ENCODE measurements at regions not wholly inside any gene's neighbourhood (a gene's known extent, or its start where the extent isn't known, plus 50 kb on each side); places are given as distances from the start of the nearest gene placed in this dataset.
"Not testable (repeated sequence)": the region's sequence is repeated elsewhere in the genome, so short reads cannot be mapped to it uniquely, and the experiment has no call there.

- no peak overlapping the region for H3K4me3 Mint-ChIP-seq
- Histone ChIP-seq H3K9me3 (ENCODE audit: control insufficient read depth, insufficient read depth, low read length) (peaks cover 3% of the 10 kb centered on the region), H3K36me3 (ENCODE audit: control insufficient read depth, insufficient read depth, low read length) (no peaks in the 10 kb centered on the region), H3K27ac (ENCODE audit: low read length) (no peak overlapping the region), H3K4me1 (ENCODE audit: control insufficient read depth, insufficient read depth, low read length) (no peaks in the 10 kb centered on the region), H3K4me3 (ENCODE audit: low read length) (no peak overlapping the region), H3K27me3 (ENCODE audit: control insufficient read depth, insufficient read depth, low read length) (no peaks in the 10 kb centered on the region)
- DNase-seq (no peak), ATAC-seq (no peak)
- intact Hi-C loops (cut with micrococcal nuclease) = no loop called here
- H3K9me3 Mint-ChIP-seq = peaks cover 2 to 10% of the 10 kb centered on the region in 2 donors
- WGBS (ENCODE audit: insufficient coverage) = 24% methylated on average over 2 of the region's 2 CpGs
- H3K27ac Mint-ChIP-seq = no peak overlapping the region
- no peaks in the 10 kb centered on the region for H3K4me1 Mint-ChIP-seq
- H3K27me3 Mint-ChIP-seq (ENCODE audit: low read depth in 2 of 2) = no peaks in the 10 kb centered on the region
- H3K36me3 Mint-ChIP-seq = peaks cover 6% of the 10 kb centered on the region
- TF ChIP-seq CTCF (IDR thresholded peaks at IDR 0.05) = no peak
These were observed 846.6 kb upstream of the ANO3 start for GRCh38 chr11:25485315-25485714.

DNA sequence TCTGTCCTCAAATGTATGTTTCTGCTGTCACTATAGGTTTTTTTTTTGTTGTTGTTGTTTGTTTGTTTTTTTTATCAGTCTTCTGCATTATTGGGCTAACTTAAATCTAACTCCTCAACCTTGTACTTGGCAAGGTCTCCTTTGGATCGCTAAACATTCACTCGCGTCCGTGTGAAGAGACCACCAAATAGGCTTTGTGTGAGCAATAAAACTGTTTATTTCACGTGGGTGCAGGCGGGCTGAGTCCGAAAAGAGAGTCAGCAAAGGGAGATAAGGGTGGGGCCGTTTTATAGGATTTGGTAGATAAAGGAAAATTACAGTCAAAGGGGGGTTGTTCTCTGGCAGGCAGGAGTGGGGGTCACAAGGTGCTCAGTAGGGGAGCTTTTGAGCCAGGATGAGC is 845.6 kb upstream of the ANO3 start:
- H3K4me3 Mint-ChIP-seq; ATAC-seq; H3K27me3 ChIP-seq (ENCODE audit: control insufficient read depth, insufficient read depth, low read length); DNase-seq; H3K4me1 ChIP-seq (ENCODE audit: control insufficient read depth, insufficient read depth, low read length); H3K27me3 Mint-ChIP-seq (ENCODE audit: low read depth in 2 of 2); H3K36me3 Mint-ChIP-seq; H3K9me3 ChIP-seq (ENCODE audit: control insufficient read depth, insufficient read depth, low read length); H3K4me1 Mint-ChIP-seq; H3K4me3 ChIP-seq (ENCODE audit: low read length); H3K27ac Mint-ChIP-seq; H3K9me3 Mint-ChIP-seq; H3K36me3 ChIP-seq (ENCODE audit: control insufficient read depth, insufficient read depth, low read length); H3K27ac ChIP-seq (ENCODE audit: low read length); intact Hi-C loops (cut with micrococcal nuclease): not testable (repeated sequence)
- 75% methylated on average over 8 of the region's 8 CpGs for WGBS (ENCODE audit: insufficient coverage)

DNA sequence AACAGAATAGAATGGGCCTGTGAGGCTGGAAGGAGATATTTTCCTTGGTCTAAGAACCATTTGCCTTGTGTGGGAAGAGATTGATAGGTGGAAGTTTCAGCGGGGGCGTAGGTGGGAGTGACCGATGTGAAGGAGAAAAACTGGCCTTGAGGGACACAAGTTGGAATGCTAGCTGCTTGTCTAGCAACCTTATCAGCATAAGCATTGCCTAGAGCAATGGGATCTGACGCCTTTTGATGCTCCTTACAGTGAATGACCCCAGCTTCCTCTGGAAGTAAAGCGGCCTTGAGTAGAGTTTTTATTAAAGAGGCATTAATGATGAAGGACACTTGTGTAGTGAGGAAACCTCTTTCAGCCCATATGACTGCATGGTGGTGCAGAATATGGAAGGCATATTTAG is 843.8 kb upstream of the ANO3 start:
- ATAC-seq; H3K4me1 Mint-ChIP-seq; H3K36me3 ChIP-seq (ENCODE audit: control insufficient read depth, insufficient read depth, low read length); H3K9me3 Mint-ChIP-seq; H3K27ac Mint-ChIP-seq; H3K4me1 ChIP-seq (ENCODE audit: control insufficient read depth, insufficient read depth, low read length); H3K36me3 Mint-ChIP-seq; DNase-seq; H3K27ac ChIP-seq (ENCODE audit: low read length); H3K27me3 ChIP-seq (ENCODE audit: control insufficient read depth, insufficient read depth, low read length); intact Hi-C loops (cut with micrococcal nuclease); H3K9me3 ChIP-seq (ENCODE audit: control insufficient read depth, insufficient read depth, low read length); H3K27me3 Mint-ChIP-seq (ENCODE audit: low read depth in 2 of 2); H3K4me3 ChIP-seq (ENCODE audit: low read length); H3K4me3 Mint-ChIP-seq: not testable (repeated sequence)
- WGBS (ENCODE audit: insufficient coverage) = 92% methylated on average over 3 of the region's 5 CpGs

GRCh38 chr11:25501426-25501825 is 830.5 kb upstream of the ANO3 start:
- H3K27ac ChIP-seq (ENCODE audit: low read length) = not testable (repeated sequence)

GRCh38 chr11:25515576-25515975 is 816.4 kb upstream of the ANO3 start:
- no peaks in the 10 kb centered on the region for H3K36me3 Mint-ChIP-seq
- DNase-seq (no peak), ATAC-seq (no peak)
- H3K27ac Mint-ChIP-seq = no peak overlapping the region
- WGBS (ENCODE audit: insufficient coverage) = 92% methylated on average over 13 of the region's 13 CpGs
- no peaks in the 10 kb centered on the region for H3K4me1 Mint-ChIP-seq
- intact Hi-C loops (cut with micrococcal nuclease) = no loop called here
- H3K4me1 ChIP-seq (ENCODE audit: control insufficient read depth, insufficient read depth, low read length) = no peaks in the 10 kb centered on the region
- no peaks in the 10 kb centered on the region for H3K27me3 Mint-ChIP-seq (ENCODE audit: low read depth in 2 of 2)
- H3K27ac ChIP-seq (ENCODE audit: low read length) = no peak overlapping the region
- H3K36me3 ChIP-seq (ENCODE audit: control insufficient read depth, insufficient read depth, low read length) = no peaks in the 10 kb centered on the region
- no peak overlapping the region for H3K4me3 ChIP-seq (ENCODE audit: low read length)
- TF ChIP-seq CTCF (IDR thresholded peaks at IDR 0.05) = no peak
- H3K4me3 Mint-ChIP-seq = no peak overlapping the region
- no peaks in the 10 kb centered on the region for H3K27me3 ChIP-seq (ENCODE audit: control insufficient read depth, insufficient read depth, low read length)
- H3K9me3 Mint-ChIP-seq = peaks cover 10 to 12% of the 10 kb centered on the region in 2 donors
- H3K9me3 ChIP-seq (ENCODE audit: control insufficient read depth, insufficient read depth, low read length) = peaks cover under 1% of the 10 kb centered on the region

More at GRCh38 chr11:25501426-25501825, 830.5 kb upstream of the ANO3 start:
- H3K27ac Mint-ChIP-seq; H3K9me3 ChIP-seq (ENCODE audit: control insufficient read depth, insufficient read depth, low read length); H3K4me3 Mint-ChIP-seq; H3K27me3 ChIP-seq (ENCODE audit: control insufficient read depth, insufficient read depth, low read length); intact Hi-C loops (cut with micrococcal nuclease); H3K27me3 Mint-ChIP-seq (ENCODE audit: low read depth in 2 of 2); ATAC-seq; H3K36me3 Mint-ChIP-seq; H3K36me3 ChIP-seq (ENCODE audit: control insufficient read depth, insufficient read depth, low read length); H3K4me1 Mint-ChIP-seq; H3K4me3 ChIP-seq (ENCODE audit: low read length); H3K4me1 ChIP-seq (ENCODE audit: control insufficient read depth, insufficient read depth, low read length); DNase-seq: not testable (repeated sequence)
- H3K9me3 Mint-ChIP-seq = peaks cover 17 to 24% of the 10 kb centered on the region in 2 donors
- 67% methylated on average over 7 of the region's 7 CpGs for WGBS (ENCODE audit: insufficient coverage)

Data from natural killer cell (primary cell).